ENCODE measurements at regions not wholly inside any gene's neighbourhood (a gene's known extent, or its start where the extent isn't known, plus 50 kb on each side); places are given as distances from the start of the nearest gene placed in this dataset.
A peak's percentile ranks its signal among the peaks of the same experiment; 100 is the strongest.

GRCh38 chr14:96727980-96728717, 69.0 kb upstream of the VRK1 start:
- no peak for DNase-seq (ENCODE audit: low read depth in 2 of 2)

- no peak for DNase-seq (ENCODE audit: low read depth in 2 of 2)
Observed at GRCh38 chr14:96729889-96730288, 67.3 kb upstream of the VRK1 start.

GRCh38 chr14:96730386-96730785, 66.8 kb upstream of the VRK1 start:
- no peak for DNase-seq (ENCODE audit: low read depth in 2 of 2)

GRCh38 chr14:96734076-96734622, 63.0 kb upstream of the VRK1 start:
- no peak for DNase-seq (ENCODE audit: low read depth in 2 of 2)

GRCh38 chr14:96735526-96735925, 61.7 kb upstream of the VRK1 start:
- DNase-seq (ENCODE audit: low read depth in 2 of 2): no peak

- DNase-seq (ENCODE audit: low read depth in 2 of 2): no peak
Observed at GRCh38 chr14:96736439-96736838, 60.7 kb upstream of the VRK1 start.

- DNase-seq (ENCODE audit: low read depth in 2 of 2): no peak
Observed at GRCh38 chr14:96737881-96738280, 59.3 kb upstream of the VRK1 start.

- DNase-seq (ENCODE audit: low read depth in 2 of 2): no peak
Observed at GRCh38 chr14:96739200-96739910, 57.8 kb upstream of the VRK1 start.

GRCh38 chr14:96741151-96741977, 55.8 kb upstream of the VRK1 start:
- DNase-seq (ENCODE audit: low read depth in 2 of 2): peak; percentile 71 to 74

GRCh38 chr14:96744262-96744661, 52.9 kb upstream of the VRK1 start:
- DNase-seq (ENCODE audit: low read depth in 2 of 2): no peak

GRCh38 chr14:96745500-96746051, 51.6 kb upstream of the VRK1 start:
- no peak for DNase-seq (ENCODE audit: low read depth in 2 of 2)

- no peak for DNase-seq (ENCODE audit: low read depth in 2 of 2)
Observed at GRCh38 chr14:96746101-96746500, 51.1 kb upstream of the VRK1 start.

- DNase-seq (ENCODE audit: low read depth in 2 of 2): no peak
Observed at GRCh38 chr14:96747006-96747405, 50.2 kb upstream of the VRK1 start.
